GM12874 (cell line): ENCODE measurements at regions not wholly inside any gene's neighbourhood (a gene's known extent, or its start where the extent isn't known, plus 50 kb on each side); places are given as distances from the start of the nearest gene placed in this dataset.

Experiments used
- TF ChIP-seq, protein P1 (sequence below): IDR thresholded peaks from 2 replicates; pipeline ENCODE4 v1.5.1; 2011; ENCODE audit warnings: low read depth, mild to moderate bottlenecking, control low read depth, low read length, moderate library complexity; ENCODE audit not compliant: insufficient read depth

DNA sequence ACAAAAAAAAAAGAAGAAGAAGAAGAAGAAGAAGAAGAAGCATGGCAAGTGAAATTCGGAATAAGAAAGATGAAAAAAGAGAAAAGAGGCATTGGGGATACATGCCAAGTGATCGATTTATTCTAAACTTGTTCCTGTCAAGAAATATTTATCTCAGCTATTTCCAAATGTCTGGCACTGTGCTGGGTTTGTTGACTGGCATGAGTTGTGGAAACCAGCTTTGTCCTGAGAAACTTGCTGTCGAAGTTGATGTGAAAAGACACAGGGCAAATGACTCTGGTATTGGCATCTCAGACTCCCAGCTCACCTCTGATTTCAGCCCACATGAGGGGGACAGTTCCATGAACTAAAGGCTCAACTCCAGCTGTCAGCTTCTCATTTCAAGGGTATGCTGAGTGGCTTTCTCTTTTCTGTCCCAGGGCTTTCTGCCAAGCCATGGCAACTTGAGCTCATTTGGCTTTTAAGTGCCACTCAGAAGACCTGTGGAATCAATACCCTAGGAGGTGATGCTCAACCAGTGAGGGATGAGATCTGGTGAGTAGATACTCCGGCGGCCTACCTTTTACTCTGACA is 253.3 kb upstream of the JAG1 start:
- TF ChIP-seq, protein P1, sequence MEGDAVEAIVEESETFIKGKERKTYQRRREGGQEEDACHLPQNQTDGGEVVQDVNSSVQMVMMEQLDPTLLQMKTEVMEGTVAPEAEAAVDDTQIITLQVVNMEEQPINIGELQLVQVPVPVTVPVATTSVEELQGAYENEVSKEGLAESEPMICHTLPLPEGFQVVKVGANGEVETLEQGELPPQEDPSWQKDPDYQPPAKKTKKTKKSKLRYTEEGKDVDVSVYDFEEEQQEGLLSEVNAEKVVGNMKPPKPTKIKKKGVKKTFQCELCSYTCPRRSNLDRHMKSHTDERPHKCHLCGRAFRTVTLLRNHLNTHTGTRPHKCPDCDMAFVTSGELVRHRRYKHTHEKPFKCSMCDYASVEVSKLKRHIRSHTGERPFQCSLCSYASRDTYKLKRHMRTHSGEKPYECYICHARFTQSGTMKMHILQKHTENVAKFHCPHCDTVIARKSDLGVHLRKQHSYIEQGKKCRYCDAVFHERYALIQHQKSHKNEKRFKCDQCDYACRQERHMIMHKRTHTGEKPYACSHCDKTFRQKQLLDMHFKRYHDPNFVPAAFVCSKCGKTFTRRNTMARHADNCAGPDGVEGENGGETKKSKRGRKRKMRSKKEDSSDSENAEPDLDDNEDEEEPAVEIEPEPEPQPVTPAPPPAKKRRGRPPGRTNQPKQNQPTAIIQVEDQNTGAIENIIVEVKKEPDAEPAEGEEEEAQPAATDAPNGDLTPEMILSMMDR, result no peak

DNA sequence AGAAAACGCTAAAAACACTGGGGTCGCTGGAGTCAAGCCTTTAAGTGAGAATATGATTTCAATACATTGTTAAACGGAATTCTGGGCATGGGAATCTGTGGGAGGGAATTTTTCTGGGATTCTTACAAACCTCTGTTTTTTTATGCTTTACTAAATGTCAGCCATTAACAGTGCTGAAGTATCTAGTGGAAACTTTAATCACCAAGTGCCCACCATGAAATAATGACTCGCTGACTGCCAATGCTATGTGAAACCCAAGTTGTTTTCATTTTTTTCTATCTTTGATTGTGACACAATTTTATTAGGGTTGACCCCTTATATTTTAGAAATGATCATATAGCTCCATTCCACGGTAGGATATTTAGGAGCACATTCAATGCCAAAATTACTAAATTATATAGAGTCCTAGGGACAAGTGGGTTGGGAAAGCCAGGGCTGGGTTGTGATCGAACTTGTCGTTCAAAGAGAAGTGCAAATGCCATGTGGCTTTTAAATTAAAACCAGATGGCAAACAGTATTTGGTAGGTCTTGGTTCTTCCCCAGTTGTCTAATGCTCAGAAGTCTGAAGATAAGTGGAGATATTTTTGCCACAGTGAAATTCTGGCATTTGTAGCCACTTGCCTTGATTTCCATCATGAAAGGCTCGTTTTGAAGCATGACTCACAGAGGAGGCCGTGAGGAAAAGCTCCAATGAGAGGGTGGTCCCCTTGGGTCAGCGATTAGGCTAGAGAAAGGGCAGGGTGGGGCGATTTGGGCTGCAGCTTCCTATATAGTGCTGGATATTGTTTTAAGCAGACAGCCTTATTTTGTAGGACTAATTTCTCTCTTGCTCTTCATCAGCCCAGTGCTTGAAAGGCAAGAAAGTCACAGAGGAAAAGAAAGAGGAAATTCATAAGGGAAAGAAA is 254.4 kb upstream of the JAG1 start:
- TF ChIP-seq, protein P1, result no peak

DNA sequence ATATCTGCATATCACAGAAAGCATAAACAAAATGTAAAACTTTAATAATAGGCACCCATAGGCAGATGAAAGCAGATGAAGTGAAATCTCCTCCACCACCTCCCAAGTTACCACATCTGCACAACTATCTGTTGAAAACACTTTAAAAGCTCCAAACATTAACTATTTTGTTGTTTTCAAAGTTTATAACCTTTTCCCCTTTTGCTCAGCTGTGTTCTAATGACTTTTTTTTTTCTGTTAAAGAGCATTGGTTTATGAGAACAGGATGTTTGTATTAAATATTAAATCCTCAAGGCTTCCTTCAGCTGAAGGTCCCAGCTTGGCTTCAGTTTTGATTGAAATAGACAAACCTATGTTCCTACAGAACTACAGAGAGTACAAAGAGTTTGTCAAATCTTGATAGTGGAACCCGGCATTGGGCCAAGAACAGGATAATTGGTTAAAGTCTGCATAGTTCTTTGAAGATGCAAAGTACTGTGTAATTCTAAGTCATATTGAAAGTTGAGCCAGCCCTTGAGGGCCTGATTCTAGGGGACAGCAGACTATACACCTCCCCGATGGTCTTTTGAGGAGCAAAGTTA is 255.1 kb upstream of the JAG1 start:
- TF ChIP-seq, protein P1, result no peak

DNA sequence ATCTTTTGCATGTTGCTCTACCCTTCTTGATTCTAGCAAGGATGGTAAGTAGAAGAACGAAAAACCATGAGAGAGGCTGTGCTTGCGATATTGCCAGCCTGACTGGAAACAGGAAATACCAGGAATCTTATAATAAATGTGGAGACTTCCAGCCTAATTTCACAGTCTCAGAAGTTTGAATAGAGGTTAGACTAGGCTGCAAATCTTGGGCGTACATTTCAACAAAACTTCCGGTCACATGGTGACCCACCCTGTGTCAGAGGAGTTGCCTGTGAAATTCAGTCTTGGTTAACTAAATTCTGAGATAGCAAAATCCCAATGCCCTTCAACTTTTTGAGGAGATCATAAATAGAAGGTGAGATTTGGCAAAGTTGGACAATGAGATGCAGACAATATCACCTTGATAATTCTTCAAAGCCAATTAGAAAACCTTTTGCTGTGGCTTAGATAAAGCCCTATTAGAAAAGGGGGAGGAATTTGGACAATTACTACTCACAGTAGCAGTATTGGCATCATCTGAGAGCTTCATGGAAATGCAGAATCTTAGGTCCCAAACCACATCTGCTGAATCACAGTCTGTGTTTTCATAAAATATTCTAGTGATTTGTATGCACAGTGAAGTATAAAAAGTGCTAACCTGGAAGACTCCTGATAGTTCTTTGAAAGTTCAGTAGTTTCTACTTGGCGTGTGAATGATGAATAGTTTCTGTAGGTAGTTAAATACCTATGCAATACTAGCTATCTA is 262.0 kb upstream of the JAG1 start:
- TF ChIP-seq, protein P1, result no peak

DNA sequence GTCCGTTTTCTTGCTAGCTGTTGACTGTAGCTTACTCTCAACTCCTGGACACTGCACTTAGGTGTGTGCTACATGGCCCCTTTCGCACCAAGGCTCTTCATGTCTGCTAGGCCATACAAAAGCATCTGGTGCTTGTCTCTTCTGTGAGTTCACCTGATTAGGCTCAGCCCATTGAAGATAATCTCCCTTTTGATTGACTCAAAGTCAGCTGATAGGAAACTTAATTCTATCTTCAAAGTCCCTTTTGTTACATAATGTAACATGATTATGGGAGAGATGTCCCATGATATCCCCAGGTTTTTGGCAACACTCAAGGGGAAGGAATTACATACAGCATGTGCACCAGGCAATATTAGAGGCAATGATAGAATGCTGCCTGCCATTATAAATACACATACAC is 263.0 kb upstream of the JAG1 start:
- TF ChIP-seq, protein P1, result no peak

DNA sequence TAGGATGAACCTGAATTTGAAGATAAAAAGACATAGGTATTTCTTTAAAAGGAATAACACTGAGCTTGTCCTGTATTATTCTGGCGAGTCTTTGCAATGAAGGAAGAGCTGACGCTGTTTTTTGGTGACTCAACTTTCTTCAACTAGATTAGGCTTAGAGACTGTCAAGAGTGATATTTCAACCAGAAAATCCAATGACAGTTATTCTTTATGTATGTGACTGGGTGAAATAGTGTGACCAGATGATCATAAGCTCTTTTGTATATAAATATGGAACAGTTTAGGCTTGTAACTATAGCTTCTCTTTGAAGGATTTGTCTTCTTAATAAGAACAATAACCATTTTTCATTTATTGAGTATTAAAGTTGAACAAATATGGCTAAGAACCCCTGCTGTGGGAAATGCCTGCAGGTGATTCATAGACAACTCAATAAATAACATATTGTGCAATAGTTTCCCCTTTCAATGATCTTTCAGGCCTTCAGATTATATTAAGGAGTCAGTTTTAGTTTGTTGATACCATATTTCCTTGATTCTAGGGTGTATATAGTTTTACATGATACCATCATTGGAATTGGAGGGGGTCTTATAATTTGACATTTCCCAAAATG is 265.6 kb upstream of the JAG1 start:
- TF ChIP-seq, protein P1, result no peak
